ENCODE measurements at regions not wholly inside any gene's neighbourhood (a gene's known extent, or its start where the extent isn't known, plus 50 kb on each side); places are given as distances from the start of the nearest gene placed in this dataset.
"Not testable (repeated sequence)": the region's sequence is repeated elsewhere in the genome, so short reads cannot be mapped to it uniquely, and the experiment has no call there.

- DNase-seq (ENCODE audit: low read depth in 2 of 2) = no peak
These were observed 335.5 kb upstream of the CHORDC1 start for GRCh38 chr11:90558328-90558865.

GRCh38 chr11:90556606-90557005, 333.8 kb upstream of the CHORDC1 start:
- no peak for DNase-seq (ENCODE audit: low read depth in 2 of 2)

GRCh38 chr11:90556026-90556425, 333.2 kb upstream of the CHORDC1 start:
- DNase-seq (ENCODE audit: low read depth in 2 of 2) = no peak

- DNase-seq (ENCODE audit: low read depth in 2 of 2) = no peak
These were observed 332.6 kb upstream of the CHORDC1 start for GRCh38 chr11:90555477-90555876.

- DNase-seq (ENCODE audit: low read depth in 2 of 2) = no peak
These were observed 319.2 kb upstream of the CHORDC1 start for GRCh38 chr11:90542092-90542491.

- no peak for DNase-seq (ENCODE audit: low read depth in 2 of 2)
These were observed 313.5 kb upstream of the CHORDC1 start for GRCh38 chr11:90536301-90536700.

- no peak for DNase-seq (ENCODE audit: low read depth in 2 of 2)
These were observed 309.3 kb upstream of the CHORDC1 start for GRCh38 chr11:90532125-90532524.

GRCh38 chr11:90531001-90531400, 308.2 kb upstream of the CHORDC1 start:
- no peak for DNase-seq (ENCODE audit: low read depth in 2 of 2)

- DNase-seq (ENCODE audit: low read depth in 2 of 2) = no peak
These were observed 303.1 kb upstream of the CHORDC1 start for GRCh38 chr11:90525962-90526361.

GRCh38 chr11:90512846-90513245, 290.0 kb upstream of the CHORDC1 start:
- DNase-seq (ENCODE audit: low read depth in 2 of 2) = no peak

GRCh38 chr11:90510839-90511238, 288.0 kb upstream of the CHORDC1 start:
- DNase-seq (ENCODE audit: low read depth in 2 of 2) = no peak

GRCh38 chr11:90500922-90501568, 278.2 kb upstream of the CHORDC1 start:
- DNase-seq (ENCODE audit: low read depth in 2 of 2) = no peak

- no peak for DNase-seq (ENCODE audit: low read depth in 2 of 2)
These were observed 273.9 kb upstream of the CHORDC1 start for GRCh38 chr11:90496722-90497121.

- no peak for DNase-seq (ENCODE audit: low read depth in 2 of 2)
These were observed 270.5 kb upstream of the CHORDC1 start for GRCh38 chr11:90493379-90493778.

GRCh38 chr11:90491466-90491865, 268.6 kb upstream of the CHORDC1 start:
- DNase-seq (ENCODE audit: low read depth in 2 of 2) = no peak

GRCh38 chr11:90476442-90477007, 253.7 kb upstream of the CHORDC1 start:
- peak in 1 of 2 donors; percentile 1 for DNase-seq (ENCODE audit: low read depth in 2 of 2)

- no peak for DNase-seq (ENCODE audit: low read depth in 2 of 2)
These were observed 246.1 kb upstream of the CHORDC1 start for GRCh38 chr11:90468923-90469322.

- no peak for DNase-seq (ENCODE audit: low read depth in 2 of 2)
These were observed 242.7 kb upstream of the CHORDC1 start for GRCh38 chr11:90465553-90465952.

GRCh38 chr11:90455347-90455920, 232.6 kb upstream of the CHORDC1 start:
- not testable (repeated sequence) for DNase-seq (ENCODE audit: low read depth in 2 of 2)

- DNase-seq (ENCODE audit: low read depth in 2 of 2) = no peak
These were observed 230.7 kb upstream of the CHORDC1 start for GRCh38 chr11:90453525-90453924.

GRCh38 chr11:90449606-90450005, 226.8 kb upstream of the CHORDC1 start:
- no peak for DNase-seq (ENCODE audit: low read depth in 2 of 2)

GRCh38 chr11:90448256-90448655, 225.4 kb upstream of the CHORDC1 start:
- DNase-seq (ENCODE audit: low read depth in 2 of 2) = no peak

- no peak for DNase-seq (ENCODE audit: low read depth in 2 of 2)
These were observed 224.8 kb upstream of the CHORDC1 start for GRCh38 chr11:90447618-90448017.

All from stimulated activated CD4-positive, alpha-beta T cell treated with anti-CD3 and anti-CD28 coated beads, Interleukin-1b, Interleukin-23, amount 100 ng/mL, for 4 hours (primary cell).